Right lobe of liver (tissue), 4 donors: ENCODE measurements at regions not wholly inside any gene's neighbourhood (a gene's known extent, or its start where the extent isn't known, plus 50 kb on each side); places are given as distances from the start of the nearest gene placed in this dataset.

Experiments used
- CTCF ChIP-seq, 4 donors: fragments of 200-600 bp in 3 of 4; fragments of 450-650 bp in 1 of 4; IDR thresholded peaks; one replicate each; pipeline versions ENCODE4 v1.5.1 to v1.8.0; 2016 to 2022; ENCODE audit warnings: antibody characterized with exemption in 4 of 4, mild to moderate bottlenecking in 2 of 4
- POLR2A ChIP-seq: fragments of 450-650 bp; IDR thresholded peaks from one replicate; pipeline ENCODE4 v1.6.1; 2017; ENCODE audit warnings: antibody characterized with exemption, mild to moderate bottlenecking
- donor health status: DM: no; HTN: no; CAD: no.
- donor health status: DM: no; HTN: no; CAD: no.
- donor health status: DM: no; HTN: yes; CAD: no.

GRCh38 chrX:98422536-98422935 is 1538.8 kb downstream of the RPA4 start:
- no peak for TF ChIP-seq POLR2A
- TF ChIP-seq CTCF (IDR thresholded peaks at IDR 0.05): no peak
